Tibial nerve (tissue), 4 donors: ENCODE measurements at regions not wholly inside any gene's neighbourhood (a gene's known extent, or its start where the extent isn't known, plus 50 kb on each side); places are given as distances from the start of the nearest gene placed in this dataset.

Experiments
- CTCF ChIP-seq, 5 experiments: fragments of 200-600 bp in 3 of 5; fragments of 450-650 bp in 2 of 5; sonication (generic) in 3 of 5; IDR thresholded peaks; one replicate each; pipeline ENCODE4 v1.5.1; 2016 to 2019; ENCODE audit warnings: antibody characterized with exemption in 5 of 5, mild to moderate bottlenecking in 3 of 5, moderate library complexity in 2 of 5
- EP300 ChIP-seq, 2 donors: sonication (generic); formaldehyde crosslinking; IDR thresholded peaks; one replicate each; pipeline ENCODE4 v1.6.1; 2017; ENCODE audit warnings: antibody characterized with exemption in 2 of 2, mild to moderate bottlenecking in 1 of 2

GRCh38 chr13:34747507-34747906, 194.6 kb upstream of the NBEA start:
- TF ChIP-seq EP300 (IDR thresholded peaks at IDR 0.05) (no peak), CTCF (IDR thresholded peaks at IDR 0.05) (no peak)
